ENCODE measurements at regions not wholly inside any gene's neighbourhood (a gene's known extent, or its start where the extent isn't known, plus 50 kb on each side); places are given as distances from the start of the nearest gene placed in this dataset.

DNA sequence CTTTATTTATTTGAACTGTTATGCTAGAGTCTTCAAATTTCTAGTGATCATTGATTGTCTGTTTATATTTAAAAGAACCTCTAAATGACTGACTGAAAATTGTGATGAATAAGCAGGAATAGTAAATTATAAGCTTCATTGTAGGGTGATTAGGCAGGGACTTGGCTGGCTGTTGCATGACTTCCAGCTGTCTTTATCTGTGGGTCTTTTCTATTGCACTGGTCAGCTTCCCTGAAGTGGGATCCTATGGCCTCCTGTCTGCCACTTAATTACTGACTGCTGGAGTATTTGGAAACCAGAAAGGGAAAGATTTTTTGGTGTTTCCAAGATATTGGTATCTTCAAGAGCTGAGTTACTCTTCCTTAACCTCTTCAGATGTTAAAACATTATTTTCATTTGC is 123.0 kb upstream of the CCNH start:
- no peak overlapping the region for H2AFZ ChIP-seq (ENCODE audit: low read length)
- H4K8ac ChIP-seq (ENCODE audit: low read depth, low read length), result no peak overlapping the region
- no peaks in the 10 kb centered on the region for H3K27me3 ChIP-seq (ENCODE audit: control insufficient read depth in 3 of 3, insufficient read depth in 3 of 3, low read depth in 1 of 3, low read length in 3 of 3)
- no peak overlapping the region for H4K91ac ChIP-seq (ENCODE audit: low read depth, low read length, poor library complexity)
- no peak overlapping the region for H3K23ac ChIP-seq (ENCODE audit: low read depth, low read length, poor library complexity)
- no peak overlapping the region for H3K9ac ChIP-seq (ENCODE audit: low read depth, low read length, poor library complexity)
- DNase-seq (ENCODE audit: low spot score), result no peak
- no peak overlapping the region for H3K18ac ChIP-seq (ENCODE audit: low read length)
- no peaks in the 10 kb centered on the region for H3K79me1 ChIP-seq (ENCODE audit: low read depth, low read length)
- no peak overlapping the region for H2BK5ac ChIP-seq (ENCODE audit: low read length)
- no peak overlapping the region for H3K14ac ChIP-seq (ENCODE audit: low read length)
- H3K36me3 ChIP-seq (replicated peaks in 1 of 2; ENCODE audit: control insufficient read depth in 2 of 2, insufficient read depth in 2 of 2, low read length in 2 of 2), result no peaks in the 10 kb centered on the region
- H3K4me1 ChIP-seq (ENCODE audit: control insufficient read depth in 2 of 2, insufficient read depth in 1 of 2, low read depth in 1 of 2, low read length in 2 of 2), result no peaks in the 10 kb centered on the region
- no peak overlapping the region for H2BK12ac ChIP-seq (ENCODE audit: low read length)
- no peak overlapping the region for H3K27ac ChIP-seq (replicated peaks; ENCODE audit: low read length)
- H3K4ac ChIP-seq (ENCODE audit: low read length), result no peak overlapping the region
- no peak overlapping the region for H3K4me2 ChIP-seq (ENCODE audit: insufficient read depth, low read length, poor library complexity, severe bottlenecking)
- H3K9me3 ChIP-seq (replicated peaks in 1 of 2; ENCODE audit: control insufficient read depth in 2 of 2, insufficient read depth in 1 of 2, low read depth in 1 of 2, low read length in 2 of 2), result no peaks in the 10 kb centered on the region
- H3K4me3 ChIP-seq (ENCODE audit: low read length in 2 of 2), result no peak overlapping the region
- H2BK120ac ChIP-seq (ENCODE audit: low read depth, low read length), result no peak overlapping the region
- no peak overlapping the region for H2AK5ac ChIP-seq (ENCODE audit: low read depth, low read length)
- no peak overlapping the region for H2BK15ac ChIP-seq (ENCODE audit: low read length)

DNA sequence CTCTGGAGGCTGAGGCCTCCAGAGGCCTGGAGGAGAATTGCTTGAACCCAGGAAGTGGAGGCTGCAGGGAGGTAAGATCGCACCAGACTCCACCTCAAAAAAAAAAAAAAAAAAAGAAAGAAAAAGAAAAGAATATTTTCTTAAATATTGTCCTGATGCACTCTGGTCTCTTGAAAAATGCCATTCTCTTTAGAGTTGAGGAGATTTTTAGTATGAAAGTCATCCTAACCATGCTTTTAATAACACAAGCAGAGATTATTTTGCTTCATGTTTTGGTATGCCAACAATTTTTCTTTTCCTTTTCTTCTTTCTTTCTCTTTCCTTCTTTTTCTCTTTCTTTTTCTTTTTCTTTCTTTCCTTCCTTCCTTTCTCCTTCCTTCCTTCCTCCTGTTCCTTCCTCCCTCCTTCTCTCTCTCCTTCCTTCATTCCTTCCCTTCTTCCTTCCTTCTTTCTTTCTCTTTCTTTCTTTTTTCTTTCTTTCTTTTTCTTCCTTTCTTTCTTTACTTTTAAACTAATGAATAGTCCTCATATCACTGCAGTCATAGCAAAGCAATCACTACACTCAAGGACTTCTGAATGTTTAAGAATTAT is 116.9 kb upstream of the CCNH start:
- H2BK15ac ChIP-seq (ENCODE audit: low read length), result no peak overlapping the region
- H2AFZ ChIP-seq (ENCODE audit: low read length), result no peak overlapping the region
- H3K18ac ChIP-seq (ENCODE audit: low read length), result no peak overlapping the region
- no peaks in the 10 kb centered on the region for H3K9me3 ChIP-seq (replicated peaks in 1 of 2; ENCODE audit: control insufficient read depth in 2 of 2, insufficient read depth in 1 of 2, low read depth in 1 of 2, low read length in 2 of 2)
- H2AK5ac ChIP-seq (ENCODE audit: low read depth, low read length), result no peak overlapping the region
- no peak overlapping the region for H3K9ac ChIP-seq (ENCODE audit: low read depth, low read length, poor library complexity)
- no peak overlapping the region for H3K14ac ChIP-seq (ENCODE audit: low read length)
- no peak overlapping the region for H3K23ac ChIP-seq (ENCODE audit: low read depth, low read length, poor library complexity)
- H4K8ac ChIP-seq (ENCODE audit: low read depth, low read length), result no peak overlapping the region
- no peak overlapping the region for H2BK120ac ChIP-seq (ENCODE audit: low read depth, low read length)
- H3K27me3 ChIP-seq (ENCODE audit: control insufficient read depth in 3 of 3, insufficient read depth in 3 of 3, low read depth in 1 of 3, low read length in 3 of 3), result no peaks in the 10 kb centered on the region
- no peak overlapping the region for H3K27ac ChIP-seq (replicated peaks; ENCODE audit: low read length)
- no peaks in the 10 kb centered on the region for H3K36me3 ChIP-seq (replicated peaks in 1 of 2; ENCODE audit: control insufficient read depth in 2 of 2, insufficient read depth in 2 of 2, low read length in 2 of 2)
- no peak overlapping the region for H3K4me2 ChIP-seq (ENCODE audit: insufficient read depth, low read length, poor library complexity, severe bottlenecking)
- no peaks in the 10 kb centered on the region for H3K79me1 ChIP-seq (ENCODE audit: low read depth, low read length)
- no CpG with 5 or more reads among the region's 1 CpG for WGBS, 2 donors (ENCODE audit: extremely low coverage in 2 of 2, insufficient read length in 2 of 2, insufficient replicate concordance in 1 of 2)
- DNase-seq (ENCODE audit: low spot score), result no peak
- no peak overlapping the region for H4K91ac ChIP-seq (ENCODE audit: low read depth, low read length, poor library complexity)
- H3K4ac ChIP-seq (ENCODE audit: low read length), result no peak overlapping the region
- no peak overlapping the region for H2BK5ac ChIP-seq (ENCODE audit: low read length)
- H3K4me3 ChIP-seq (ENCODE audit: low read length in 2 of 2), result no peak overlapping the region
- H2BK12ac ChIP-seq (ENCODE audit: low read length), result no peak overlapping the region
- peaks cover 0 to 6% of the 10 kb centered on the region in 2 donors for H3K4me1 ChIP-seq (ENCODE audit: control insufficient read depth in 2 of 2, insufficient read depth in 1 of 2, low read depth in 1 of 2, low read length in 2 of 2)

DNA sequence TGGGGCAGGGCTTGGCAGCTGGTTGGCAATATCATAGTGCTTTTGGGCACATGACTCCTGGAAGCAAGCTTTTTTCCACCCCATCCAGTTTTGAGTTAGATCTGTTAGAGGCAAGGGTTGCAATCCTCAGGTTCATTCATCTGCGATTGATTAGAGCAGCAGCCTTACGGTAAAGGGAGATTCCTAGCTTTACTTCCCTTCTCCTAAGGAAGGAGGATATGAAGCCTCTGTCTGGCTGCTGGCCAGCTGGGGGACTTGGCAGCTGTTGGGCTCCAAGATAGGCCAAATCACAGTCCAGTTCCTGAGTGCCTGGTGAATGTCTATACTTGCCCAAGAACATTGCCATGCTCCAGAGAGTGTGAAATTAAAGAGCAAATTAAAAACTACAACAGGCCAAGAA is 113.4 kb upstream of the CCNH start:
- no peaks in the 10 kb centered on the region for H3K9me3 ChIP-seq (replicated peaks in 1 of 2; ENCODE audit: control insufficient read depth in 2 of 2, insufficient read depth in 1 of 2, low read depth in 1 of 2, low read length in 2 of 2)
- H3K14ac ChIP-seq (ENCODE audit: low read length), result no peak overlapping the region
- H3K4me3 ChIP-seq (ENCODE audit: low read length in 2 of 2), result no peak overlapping the region
- H2BK15ac ChIP-seq (ENCODE audit: low read length), result no peak overlapping the region
- H3K9ac ChIP-seq (ENCODE audit: low read depth, low read length, poor library complexity), result no peak overlapping the region
- no CpG with 5 or more reads among the region's 2 CpGs for WGBS, 2 donors (ENCODE audit: extremely low coverage in 2 of 2, insufficient read length in 2 of 2, insufficient replicate concordance in 1 of 2)
- no peaks in the 10 kb centered on the region for H3K27me3 ChIP-seq (ENCODE audit: control insufficient read depth in 3 of 3, insufficient read depth in 3 of 3, low read depth in 1 of 3, low read length in 3 of 3)
- no peak overlapping the region for H2BK120ac ChIP-seq (ENCODE audit: low read depth, low read length)
- DNase-seq (ENCODE audit: low spot score), result peak; percentile 31
- no peaks in the 10 kb centered on the region for H3K79me1 ChIP-seq (ENCODE audit: low read depth, low read length)
- H3K23ac ChIP-seq (ENCODE audit: low read depth, low read length, poor library complexity), result no peak overlapping the region
- H3K4me2 ChIP-seq (ENCODE audit: insufficient read depth, low read length, poor library complexity, severe bottlenecking), result no peak overlapping the region
- H2BK5ac ChIP-seq (ENCODE audit: low read length), result no peak overlapping the region
- peak overlapping the region; percentile 20 for H3K18ac ChIP-seq (ENCODE audit: low read length)
- H2AK5ac ChIP-seq (ENCODE audit: low read depth, low read length), result no peak overlapping the region
- H3K4me1 ChIP-seq (ENCODE audit: control insufficient read depth in 2 of 2, insufficient read depth in 1 of 2, low read depth in 1 of 2, low read length in 2 of 2), result peaks cover 0 to 6% of the 10 kb centered on the region in 2 donors
- no peaks in the 10 kb centered on the region for H3K36me3 ChIP-seq (replicated peaks in 1 of 2; ENCODE audit: control insufficient read depth in 2 of 2, insufficient read depth in 2 of 2, low read length in 2 of 2)
- H4K8ac ChIP-seq (ENCODE audit: low read depth, low read length), result no peak overlapping the region
- H3K4ac ChIP-seq (ENCODE audit: low read length), result no peak overlapping the region
- H3K27ac ChIP-seq (replicated peaks; ENCODE audit: low read length), result no peak overlapping the region
- no peak overlapping the region for H4K91ac ChIP-seq (ENCODE audit: low read depth, low read length, poor library complexity)
- no peak overlapping the region for H2BK12ac ChIP-seq (ENCODE audit: low read length)
- H2AFZ ChIP-seq (ENCODE audit: low read length), result no peak overlapping the region

DNA sequence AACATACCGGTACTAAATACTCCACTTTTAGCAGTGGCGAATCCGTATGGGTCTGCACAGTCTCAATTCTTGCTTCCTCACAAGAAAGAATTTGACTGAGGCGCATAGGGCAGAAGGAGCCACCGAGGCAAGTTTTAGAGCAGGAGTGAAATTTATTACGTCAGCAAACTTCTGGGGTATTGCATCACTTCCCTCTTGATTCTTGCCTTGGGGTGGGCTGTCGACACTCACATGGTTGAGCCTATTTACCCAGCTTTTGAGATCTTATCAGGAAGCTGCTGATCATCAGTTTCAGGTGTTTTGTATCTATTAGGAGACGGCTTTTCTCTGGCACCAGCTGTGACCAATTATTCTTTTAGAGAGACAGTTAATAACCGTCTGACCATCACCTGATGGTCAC is 111.5 kb upstream of the CCNH start:
- Histone ChIP-seq H4K91ac (ENCODE audit: low read depth, low read length, poor library complexity) (no peak overlapping the region), H3K9me3 (replicated peaks in 1 of 2; ENCODE audit: control insufficient read depth in 2 of 2, insufficient read depth in 1 of 2, low read depth in 1 of 2, low read length in 2 of 2) (no peaks in the 10 kb centered on the region), H4K8ac (ENCODE audit: low read depth, low read length) (no peak overlapping the region), H2BK120ac (ENCODE audit: low read depth, low read length) (no peak overlapping the region), H3K4me1 (ENCODE audit: control insufficient read depth in 2 of 2, insufficient read depth in 1 of 2, low read depth in 1 of 2, low read length in 2 of 2) (peaks cover 0 to 6% of the 10 kb centered on the region in 2 donors), H3K9ac (ENCODE audit: low read depth, low read length, poor library complexity) (no peak overlapping the region), H3K36me3 (replicated peaks in 1 of 2; ENCODE audit: control insufficient read depth in 2 of 2, insufficient read depth in 2 of 2, low read length in 2 of 2) (no peaks in the 10 kb centered on the region), H3K4ac (ENCODE audit: low read length) (no peak overlapping the region), H2AK5ac (ENCODE audit: low read depth, low read length) (no peak overlapping the region), H3K79me1 (ENCODE audit: low read depth, low read length) (no peaks in the 10 kb centered on the region), H3K4me2 (ENCODE audit: insufficient read depth, low read length, poor library complexity, severe bottlenecking) (no peak overlapping the region), H3K27me3 (ENCODE audit: control insufficient read depth in 3 of 3, insufficient read depth in 3 of 3, low read depth in 1 of 3, low read length in 3 of 3) (no peaks in the 10 kb centered on the region), H2BK15ac (ENCODE audit: low read length) (no peak overlapping the region), H2BK5ac (ENCODE audit: low read length) (no peak overlapping the region), H3K18ac (ENCODE audit: low read length) (no peak overlapping the region), H3K23ac (ENCODE audit: low read depth, low read length, poor library complexity) (no peak overlapping the region), H2AFZ (ENCODE audit: low read length) (no peak overlapping the region), H3K4me3 (ENCODE audit: low read length in 2 of 2) (no peak overlapping the region), H3K27ac (replicated peaks; ENCODE audit: low read length) (no peak overlapping the region), H2BK12ac (ENCODE audit: low read length) (no peak overlapping the region), H3K14ac (ENCODE audit: low read length) (no peak overlapping the region)
- no CpG with 5 or more reads among the region's 9 CpGs for WGBS, 2 donors (ENCODE audit: extremely low coverage in 2 of 2, insufficient read length in 2 of 2, insufficient replicate concordance in 1 of 2)
- no peak for DNase-seq (ENCODE audit: low spot score)

All from neuronal stem cell (in vitro differentiated cells).